ENCODE measurements at regions not wholly inside any gene's neighbourhood (a gene's known extent, or its start where the extent isn't known, plus 50 kb on each side); places are given as distances from the start of the nearest gene placed in this dataset.

GRCh38 chr2:220707261-220707660, 864.8 kb downstream of the EPHA4 start:
- TF ChIP-seq, protein P1, sequence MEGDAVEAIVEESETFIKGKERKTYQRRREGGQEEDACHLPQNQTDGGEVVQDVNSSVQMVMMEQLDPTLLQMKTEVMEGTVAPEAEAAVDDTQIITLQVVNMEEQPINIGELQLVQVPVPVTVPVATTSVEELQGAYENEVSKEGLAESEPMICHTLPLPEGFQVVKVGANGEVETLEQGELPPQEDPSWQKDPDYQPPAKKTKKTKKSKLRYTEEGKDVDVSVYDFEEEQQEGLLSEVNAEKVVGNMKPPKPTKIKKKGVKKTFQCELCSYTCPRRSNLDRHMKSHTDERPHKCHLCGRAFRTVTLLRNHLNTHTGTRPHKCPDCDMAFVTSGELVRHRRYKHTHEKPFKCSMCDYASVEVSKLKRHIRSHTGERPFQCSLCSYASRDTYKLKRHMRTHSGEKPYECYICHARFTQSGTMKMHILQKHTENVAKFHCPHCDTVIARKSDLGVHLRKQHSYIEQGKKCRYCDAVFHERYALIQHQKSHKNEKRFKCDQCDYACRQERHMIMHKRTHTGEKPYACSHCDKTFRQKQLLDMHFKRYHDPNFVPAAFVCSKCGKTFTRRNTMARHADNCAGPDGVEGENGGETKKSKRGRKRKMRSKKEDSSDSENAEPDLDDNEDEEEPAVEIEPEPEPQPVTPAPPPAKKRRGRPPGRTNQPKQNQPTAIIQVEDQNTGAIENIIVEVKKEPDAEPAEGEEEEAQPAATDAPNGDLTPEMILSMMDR (IDR thresholded peaks at IDR 0.05): no peak
- TF ChIP-seq POLR2A (IDR thresholded peaks at IDR 0.05): no peak

Data from body of pancreas (tissue), 4 donors.